ENCODE measurements at regions not wholly inside any gene's neighbourhood (a gene's known extent, or its start where the extent isn't known, plus 50 kb on each side); places are given as distances from the start of the nearest gene placed in this dataset.

DNA sequence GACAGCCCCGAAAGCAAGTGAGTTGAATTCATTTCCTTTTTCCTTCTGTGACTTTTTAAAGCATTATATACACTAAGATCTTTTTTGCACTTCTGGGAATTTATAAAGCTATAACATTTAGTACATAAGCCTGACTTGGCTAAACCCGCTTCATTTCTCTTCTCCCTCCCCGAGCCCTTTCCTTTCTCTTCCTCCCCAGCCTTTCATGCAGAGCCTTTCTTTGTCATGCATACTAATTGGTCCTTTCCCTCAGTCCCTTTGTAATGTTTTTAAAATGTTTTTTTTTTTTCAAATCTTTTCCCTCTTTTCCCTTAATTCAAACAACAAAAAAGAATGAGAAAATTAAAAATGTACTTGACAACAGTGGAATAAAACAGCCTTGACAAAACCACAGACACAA, 246.4 kb downstream of the PSAT1 start:
- no peaks in the 10 kb centered on the region for H3K4me1 Mint-ChIP-seq
- peaks cover 1% of the 10 kb centered on the region for H3K27me3 Mint-ChIP-seq
- H3K36me3 Mint-ChIP-seq (ENCODE audit: low read depth): no peaks in the 10 kb centered on the region
- CTCF ChIA-PET: no interaction called here
- H3K4me3 Mint-ChIP-seq: no peak overlapping the region
- ATAC-seq (no peak), DNase-seq (no peak)
- no peaks in the 10 kb centered on the region for H3K9me3 Mint-ChIP-seq (ENCODE audit: low read depth)
- no peak overlapping the region for H3K27ac Mint-ChIP-seq
- intact Hi-C loops (cut with DNase I, micrococcal nuclease): no loop called here
- POLR2A ChIA-PET: no interaction called here

DNA sequence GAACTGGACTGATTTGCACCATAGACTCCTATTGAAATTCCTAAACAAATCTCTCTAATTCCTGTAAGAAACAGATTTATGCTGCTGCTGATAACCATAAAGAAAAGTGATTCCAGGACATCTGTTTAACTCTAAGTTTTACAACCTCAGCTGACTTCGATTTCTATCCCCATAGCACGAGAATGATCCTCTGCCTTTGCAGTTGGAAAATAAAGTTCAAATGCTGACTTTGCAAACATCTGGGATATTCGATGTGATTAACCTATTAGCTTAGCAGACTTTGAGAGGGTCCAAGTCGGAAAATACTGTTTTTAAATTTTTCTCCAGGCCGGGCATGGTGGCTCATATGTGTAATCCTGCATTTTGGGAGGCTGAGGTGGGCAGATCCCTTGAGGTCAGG, 247.3 kb downstream of the PSAT1 start:
- peaks cover 1% of the 10 kb centered on the region for H3K27me3 Mint-ChIP-seq
- no peaks in the 10 kb centered on the region for H3K9me3 Mint-ChIP-seq (ENCODE audit: low read depth)
- H3K36me3 Mint-ChIP-seq (ENCODE audit: low read depth): no peaks in the 10 kb centered on the region
- H3K4me1 Mint-ChIP-seq: no peaks in the 10 kb centered on the region
- no peak for ATAC-seq
- intact Hi-C loops (cut with DNase I, micrococcal nuclease): no loop called here
- ChIA-PET CTCF (interaction anchor here (0.5 to 0.7 kb wide), 2 partner anchors 11 to 733 kb away, joined by 3 read pairs; no protein-coding TSS in a partner anchor), POLR2A (no interaction called here)
- no peak overlapping the region for H3K4me3 Mint-ChIP-seq
- H3K27ac Mint-ChIP-seq: no peak overlapping the region
- DNase-seq: no peak

DNA sequence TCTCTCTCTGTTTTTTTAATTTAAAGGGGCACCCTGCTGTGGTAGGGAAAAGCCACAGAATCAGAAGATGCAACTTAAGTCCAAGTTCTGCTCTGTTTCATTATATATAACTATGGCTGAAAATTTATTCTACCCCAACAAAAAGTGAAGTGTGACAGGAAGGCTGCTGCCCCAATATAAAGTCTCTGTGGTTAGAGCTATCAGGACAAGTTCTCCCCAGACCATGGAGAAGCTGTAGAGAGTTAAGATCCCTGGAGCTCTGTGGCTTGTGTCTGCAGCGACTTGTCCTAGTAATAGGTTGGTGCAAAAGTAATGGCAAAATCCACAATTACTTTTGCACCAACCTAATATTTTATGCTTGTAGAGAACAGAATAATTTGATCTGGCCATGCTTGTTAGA, 250.9 kb downstream of the PSAT1 start:
- Mint-ChIP-seq H3K27me3 (peaks cover 5% of the 10 kb centered on the region), H3K9me3 (ENCODE audit: low read depth) (no peaks in the 10 kb centered on the region), H3K4me1 (no peaks in the 10 kb centered on the region), H3K36me3 (ENCODE audit: low read depth) (no peaks in the 10 kb centered on the region), H3K4me3 (no peak overlapping the region), H3K27ac (no peak overlapping the region)
- DNase-seq (no peak), ATAC-seq (no peak)
- ChIA-PET POLR2A (no interaction called here), CTCF (interaction anchor here (1.9 kb wide), 1 partner anchor 8 kb away, joined by 5 read pairs; no protein-coding TSS in a partner anchor)
- intact Hi-C loops (cut with DNase I, micrococcal nuclease): no loop called here

DNA sequence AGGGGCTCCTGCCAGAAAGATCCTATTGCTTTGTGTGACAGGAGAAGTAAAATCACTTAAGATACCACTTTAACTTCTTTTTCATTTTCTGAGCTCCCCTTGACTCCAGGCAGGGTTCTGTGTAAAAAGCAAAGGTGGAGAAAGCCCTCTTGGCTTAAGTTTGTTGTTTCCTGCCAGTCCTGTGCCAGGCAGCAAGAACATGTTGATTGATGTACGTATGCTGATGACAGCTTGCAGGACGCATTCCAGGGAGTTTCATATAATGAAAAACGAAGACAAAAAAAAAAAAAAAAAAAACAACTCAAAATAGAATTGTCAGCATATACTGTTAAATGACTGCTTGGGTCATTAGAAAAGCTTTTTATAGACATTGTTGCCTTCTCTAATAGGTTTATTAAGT, 251.7 kb downstream of the PSAT1 start:
- H3K27me3 Mint-ChIP-seq: peaks cover 5% of the 10 kb centered on the region
- ChIA-PET CTCF (interaction anchor here (1.9 kb wide), 1 partner anchor 9 kb away, joined by 5 read pairs; no protein-coding TSS in a partner anchor), POLR2A (no interaction called here)
- no peak overlapping the region for H3K4me3 Mint-ChIP-seq
- no peaks in the 10 kb centered on the region for H3K4me1 Mint-ChIP-seq
- H3K36me3 Mint-ChIP-seq (ENCODE audit: low read depth): no peaks in the 10 kb centered on the region
- ATAC-seq (no peak), DNase-seq (no peak)
- H3K27ac Mint-ChIP-seq: no peak overlapping the region
- intact Hi-C loops (cut with DNase I, micrococcal nuclease): no loop called here
- H3K9me3 Mint-ChIP-seq (ENCODE audit: low read depth): no peaks in the 10 kb centered on the region

DNA sequence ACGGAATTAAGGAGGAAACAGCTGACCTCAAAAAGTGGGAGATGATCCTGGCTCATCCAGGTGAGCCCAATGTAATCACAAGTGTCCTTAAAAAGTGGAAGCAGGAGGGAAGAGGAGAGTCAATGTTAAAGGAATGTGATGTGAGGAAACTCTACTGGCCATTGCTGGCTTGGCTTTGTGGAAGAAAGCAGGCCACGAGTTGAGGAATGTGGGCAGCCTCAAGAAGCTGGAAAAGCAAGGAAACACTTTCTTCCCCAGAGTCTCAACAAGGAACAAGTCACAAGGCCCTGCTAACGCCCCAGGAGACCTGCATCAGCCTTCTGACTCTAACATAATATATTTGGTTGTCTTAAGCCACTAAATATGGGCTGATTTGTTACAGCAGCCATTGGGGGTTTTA, 252.8 kb downstream of the PSAT1 start:
- ChIA-PET CTCF (interaction anchor here (1.9 kb wide), 1 partner anchor 10 kb away, joined by 5 read pairs; no protein-coding TSS in a partner anchor), POLR2A (no interaction called here)
- intact Hi-C loops (cut with DNase I, micrococcal nuclease): no loop called here
- no peaks in the 10 kb centered on the region for H3K9me3 Mint-ChIP-seq (ENCODE audit: low read depth)
- no peaks in the 10 kb centered on the region for H3K36me3 Mint-ChIP-seq (ENCODE audit: low read depth)
- H3K27ac Mint-ChIP-seq: no peak overlapping the region
- no peak overlapping the region for H3K4me3 Mint-ChIP-seq
- H3K4me1 Mint-ChIP-seq: no peaks in the 10 kb centered on the region
- DNase-seq: no peak
- ATAC-seq: no peak
- peaks cover 4% of the 10 kb centered on the region for H3K27me3 Mint-ChIP-seq

DNA sequence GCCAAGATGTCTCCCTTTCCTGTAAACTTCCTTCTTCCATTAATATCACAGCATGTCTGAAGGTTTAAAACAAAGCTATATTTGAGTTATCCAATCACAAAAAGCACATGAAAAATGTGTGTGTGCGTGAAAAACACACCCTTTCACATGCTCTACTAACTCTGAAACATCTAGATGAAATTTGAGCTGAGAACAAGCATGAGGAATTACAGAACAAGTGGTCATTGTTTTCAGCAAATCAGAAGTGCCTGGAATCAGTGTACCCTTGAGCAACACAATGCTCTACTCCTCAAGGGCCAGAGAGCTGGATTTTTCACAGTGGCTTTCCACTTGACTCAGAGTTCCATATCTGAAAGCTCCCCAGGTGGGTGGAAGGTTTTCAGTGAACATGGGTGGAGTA, 255.9 kb downstream of the PSAT1 start:
- ChIA-PET POLR2A (interaction anchor here (0.7 kb wide), 1 partner anchor 25 kb away, joined by 3 read pairs; no protein-coding TSS in a partner anchor), CTCF (interaction anchor here (0.6 kb wide), 1 partner anchor 183 kb away, joined by 3 read pairs; no protein-coding TSS in a partner anchor)
- H3K4me1 Mint-ChIP-seq: no peaks in the 10 kb centered on the region
- H3K36me3 Mint-ChIP-seq (ENCODE audit: low read depth): no peaks in the 10 kb centered on the region
- H3K9me3 Mint-ChIP-seq (ENCODE audit: low read depth): no peaks in the 10 kb centered on the region
- H3K4me3 Mint-ChIP-seq: no peak overlapping the region
- DNase-seq (no peak), ATAC-seq (no peak)
- no peak overlapping the region for H3K27ac Mint-ChIP-seq
- intact Hi-C loops (cut with DNase I, micrococcal nuclease): no loop called here
- H3K27me3 Mint-ChIP-seq: peaks cover 6% of the 10 kb centered on the region

DNA sequence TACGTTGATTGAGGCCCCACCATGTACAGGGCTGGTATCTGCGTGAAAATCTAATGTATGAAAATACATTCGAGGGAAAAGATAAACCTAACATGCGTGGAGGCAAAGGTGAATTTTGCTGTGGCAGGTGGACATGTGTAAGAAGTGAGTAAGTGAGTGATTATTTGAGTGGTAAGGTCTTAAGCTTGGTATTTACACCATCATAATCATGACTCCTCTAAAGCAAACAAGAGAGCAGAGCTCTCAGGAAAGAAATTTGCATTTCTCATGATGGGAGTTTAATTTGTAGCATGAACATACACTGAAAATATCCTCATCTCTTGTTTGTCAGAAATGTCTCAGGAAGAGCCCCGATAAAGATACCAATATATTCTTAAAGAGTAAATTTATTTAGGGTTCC, 260.6 kb downstream of the PSAT1 start:
- no peaks in the 10 kb centered on the region for H3K9me3 Mint-ChIP-seq (ENCODE audit: low read depth)
- no peak overlapping the region for H3K4me3 Mint-ChIP-seq
- H3K27me3 Mint-ChIP-seq: peaks cover 2% of the 10 kb centered on the region
- POLR2A ChIA-PET: interaction anchor here (0.7 kb wide), 1 partner anchor 13 kb away, joined by 3 read pairs; no protein-coding TSS in a partner anchor
- no peak overlapping the region for H3K27ac Mint-ChIP-seq
- CTCF ChIA-PET: no interaction called here
- intact Hi-C loops (cut with DNase I, micrococcal nuclease): no loop called here
- no peaks in the 10 kb centered on the region for H3K36me3 Mint-ChIP-seq (ENCODE audit: low read depth)
- no peak for DNase-seq
- ATAC-seq: no peak
- H3K4me1 Mint-ChIP-seq: no peaks in the 10 kb centered on the region

DNA sequence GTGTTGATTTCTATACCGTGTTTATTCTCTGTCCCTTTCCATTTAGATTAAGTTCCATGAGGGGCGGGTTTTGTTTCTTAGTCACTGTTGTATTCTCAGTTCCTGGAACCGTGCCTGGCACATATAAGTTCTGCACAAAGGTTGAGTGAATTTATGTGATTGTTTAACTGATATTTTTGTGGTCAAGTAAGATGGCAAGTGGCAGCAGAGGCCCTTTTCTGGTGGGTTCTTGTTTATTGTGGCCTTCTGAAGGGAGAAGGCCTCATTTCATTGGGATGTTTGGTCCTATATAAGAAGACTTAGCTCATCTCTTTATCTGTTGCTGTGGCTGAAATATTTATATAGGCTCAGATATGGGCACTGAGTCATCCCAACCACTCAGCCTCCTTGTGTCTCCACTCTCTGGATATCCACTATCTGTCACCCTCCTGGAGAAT, 262.5 kb downstream of the PSAT1 start:
- ATAC-seq: no peak
- H3K27me3 Mint-ChIP-seq: peaks cover 2% of the 10 kb centered on the region
- intact Hi-C loops (cut with DNase I, micrococcal nuclease): no loop called here
- no peaks in the 10 kb centered on the region for H3K9me3 Mint-ChIP-seq (ENCODE audit: low read depth)
- no peak overlapping the region for H3K4me3 Mint-ChIP-seq
- H3K4me1 Mint-ChIP-seq: no peaks in the 10 kb centered on the region
- no peak for DNase-seq
- POLR2A ChIA-PET: no interaction called here
- H3K36me3 Mint-ChIP-seq (ENCODE audit: low read depth): no peaks in the 10 kb centered on the region
- no peak overlapping the region for H3K27ac Mint-ChIP-seq
- CTCF ChIA-PET: no interaction called here

DNA sequence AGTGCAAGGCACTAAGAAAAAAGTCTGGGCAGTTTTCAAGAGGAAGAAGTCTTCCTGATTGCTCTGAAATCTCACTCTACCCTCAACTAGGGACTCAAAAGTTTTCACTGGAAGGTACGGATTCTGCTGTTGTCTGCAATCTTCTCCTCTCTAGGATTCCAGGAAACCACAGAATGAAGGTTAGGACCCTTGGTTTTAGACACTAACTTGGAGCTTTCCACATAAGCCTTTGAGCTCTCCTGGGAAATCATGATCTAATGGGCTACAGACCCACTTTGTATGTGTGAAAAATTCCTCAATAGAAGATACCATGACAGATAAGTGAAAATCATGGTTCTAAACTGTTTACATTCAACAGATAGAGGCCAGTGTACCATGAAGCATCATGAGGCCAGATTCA, 265.1 kb downstream of the PSAT1 start:
- no peak overlapping the region for H3K27ac Mint-ChIP-seq
- H3K27me3 Mint-ChIP-seq: no peaks in the 10 kb centered on the region
- no peaks in the 10 kb centered on the region for H3K36me3 Mint-ChIP-seq (ENCODE audit: low read depth)
- H3K4me1 Mint-ChIP-seq: no peaks in the 10 kb centered on the region
- no peak for DNase-seq
- intact Hi-C loops (cut with DNase I, micrococcal nuclease): no loop called here
- no peak for ATAC-seq
- CTCF ChIA-PET: no interaction called here
- POLR2A ChIA-PET: no interaction called here
- H3K9me3 Mint-ChIP-seq (ENCODE audit: low read depth): no peaks in the 10 kb centered on the region
- no peak overlapping the region for H3K4me3 Mint-ChIP-seq

DNA sequence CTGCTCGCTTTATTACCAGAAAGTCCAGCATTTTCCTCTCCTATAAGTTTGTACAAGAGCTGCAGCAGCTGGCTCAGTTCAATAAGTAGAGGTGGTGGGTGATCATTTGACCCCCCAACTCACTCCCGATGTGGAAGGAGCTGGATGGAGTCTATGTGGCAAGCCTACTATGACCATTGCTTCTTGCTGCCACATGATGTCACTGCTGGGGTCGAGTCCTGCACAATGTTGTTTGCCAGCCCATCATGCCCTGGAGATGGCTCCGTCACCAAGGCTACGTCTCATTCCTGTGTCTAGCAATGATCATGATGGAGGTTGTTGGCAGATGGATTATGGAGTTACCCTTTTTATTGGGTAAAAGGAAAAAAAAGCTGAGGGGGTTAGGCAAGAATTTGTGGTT, 266.3 kb downstream of the PSAT1 start:
- Mint-ChIP-seq H3K36me3 (ENCODE audit: low read depth) (no peaks in the 10 kb centered on the region), H3K4me3 (no peak overlapping the region), H3K9me3 (ENCODE audit: low read depth) (no peaks in the 10 kb centered on the region), H3K4me1 (no peaks in the 10 kb centered on the region), H3K27me3 (no peaks in the 10 kb centered on the region), H3K27ac (no peak overlapping the region)
- ATAC-seq (no peak), DNase-seq (no peak)
- ChIA-PET CTCF (no interaction called here), POLR2A (no interaction called here)
- intact Hi-C loops (cut with DNase I, micrococcal nuclease): no loop called here

DNA sequence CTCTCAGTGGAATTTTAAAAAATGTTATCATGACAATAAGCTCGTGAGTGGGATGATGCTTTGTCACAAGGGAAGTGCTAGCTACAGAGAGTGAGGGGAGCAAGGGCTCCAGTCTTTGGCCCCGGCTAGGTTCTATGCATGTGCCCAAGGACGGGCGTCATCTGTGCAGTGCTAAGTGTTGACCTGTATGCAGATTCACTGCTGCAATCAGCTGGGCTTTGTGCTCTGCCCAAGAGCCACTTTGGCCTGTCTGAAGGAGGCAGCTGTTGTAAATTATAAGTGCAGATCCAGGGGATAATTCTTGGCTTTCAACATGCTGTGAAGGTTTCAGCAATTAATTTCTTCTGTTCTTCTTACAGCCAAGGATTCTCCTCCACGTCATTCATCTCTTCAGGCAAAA, 268.6 kb downstream of the PSAT1 start:
- no peak for DNase-seq
- Mint-ChIP-seq H3K27ac (no peak overlapping the region), H3K4me3 (no peak overlapping the region), H3K27me3 (peaks cover 2% of the 10 kb centered on the region), H3K9me3 (ENCODE audit: low read depth) (no peaks in the 10 kb centered on the region), H3K36me3 (ENCODE audit: low read depth) (no peaks in the 10 kb centered on the region), H3K4me1 (no peaks in the 10 kb centered on the region)
- ChIA-PET POLR2A (no interaction called here), CTCF (no interaction called here)
- no peak for ATAC-seq
- intact Hi-C loops (cut with DNase I, micrococcal nuclease): no loop called here

DNA sequence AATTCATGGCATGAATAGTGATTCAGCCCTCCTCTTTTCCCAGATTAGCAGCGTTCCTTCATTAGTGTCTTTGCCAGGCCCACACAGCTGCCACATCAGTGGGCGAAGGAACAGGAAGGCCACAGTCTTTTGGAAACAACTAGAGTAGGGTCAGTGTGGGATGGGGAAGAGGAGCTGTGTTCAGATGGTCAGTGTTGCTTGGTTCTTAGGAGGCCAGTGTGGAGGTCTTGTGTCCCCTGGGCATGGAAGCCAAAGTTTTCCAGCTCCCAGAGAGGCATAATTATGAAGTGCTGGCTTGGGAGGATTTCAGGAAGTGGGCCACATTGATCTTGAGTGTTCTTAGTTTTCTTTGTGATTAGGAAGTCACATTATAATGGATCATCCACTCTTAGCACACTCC, 269.6 kb downstream of the PSAT1 start:
- Mint-ChIP-seq H3K36me3 (ENCODE audit: low read depth) (no peaks in the 10 kb centered on the region), H3K27ac (no peak overlapping the region), H3K4me1 (no peaks in the 10 kb centered on the region), H3K27me3 (peaks cover 2% of the 10 kb centered on the region), H3K9me3 (ENCODE audit: low read depth) (no peaks in the 10 kb centered on the region), H3K4me3 (no peak overlapping the region)
- CTCF ChIA-PET: no interaction called here
- no peak for DNase-seq
- no peak for ATAC-seq
- POLR2A ChIA-PET: no interaction called here
- intact Hi-C loops (cut with DNase I, micrococcal nuclease): no loop called here
